ENCODE measurements at regions not wholly inside any gene's neighbourhood (a gene's known extent, or its start where the extent isn't known, plus 50 kb on each side); places are given as distances from the start of the nearest gene placed in this dataset.
"Not testable (repeated sequence)": the region's sequence is repeated elsewhere in the genome, so short reads cannot be mapped to it uniquely, and the experiment has no call there.

DNA sequence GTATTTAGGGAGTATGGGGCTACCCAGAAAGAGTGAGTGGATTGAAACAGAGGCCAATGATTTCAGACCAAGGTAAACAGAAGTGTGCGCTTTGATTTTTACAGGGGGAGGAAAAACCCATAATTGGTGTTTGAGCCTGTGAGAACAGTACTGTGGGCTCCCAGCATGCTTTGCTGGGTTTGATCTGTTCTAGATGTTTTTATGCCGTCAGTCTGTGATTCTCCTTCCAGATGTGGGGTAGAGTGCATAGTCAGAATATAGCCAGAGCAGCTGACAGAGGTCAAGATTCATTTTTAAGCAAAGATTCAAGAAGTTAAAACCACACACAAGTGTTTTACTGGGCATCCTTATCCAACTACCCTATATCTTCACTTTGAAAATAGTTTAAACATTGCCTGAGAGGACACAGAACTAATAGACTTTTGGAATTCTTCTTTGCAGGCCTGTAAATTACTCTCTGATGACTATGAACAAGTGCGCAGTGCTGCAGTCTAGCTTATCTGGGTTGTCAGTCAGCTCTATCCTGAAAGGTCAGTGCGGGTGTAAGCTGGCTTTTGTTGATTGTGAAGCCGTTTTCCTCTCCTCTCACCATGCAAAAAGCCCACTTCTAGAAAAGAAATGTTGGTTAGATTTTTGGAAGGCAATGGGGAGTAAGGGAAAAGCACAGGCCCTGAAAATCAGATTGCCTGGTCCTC is 216.2 kb upstream of the VKORC1L1 start:
- H3K4me3 ChIP-seq (replicated peaks in 1 of 2; ENCODE audit: low read depth in 1 of 2, low read length in 2 of 2); H3K79me2 ChIP-seq (ENCODE audit: insufficient read depth, low read length); H3K4me1 ChIP-seq (ENCODE audit: control insufficient read depth in 1 of 2, insufficient read depth in 2 of 2, low read length in 2 of 2); H3K9me2 ChIP-seq (ENCODE audit: insufficient read depth); H3K4me2 ChIP-seq (ENCODE audit: low read length); H4K20me1 ChIP-seq (ENCODE audit: insufficient read depth); H3K27ac ChIP-seq (ENCODE audit: low read depth, low read length); H2AFZ ChIP-seq (ENCODE audit: low read depth, low read length, poor library complexity, severe bottlenecking); H3K36me3 ChIP-seq (ENCODE audit: control insufficient read depth in 1 of 2, insufficient read depth in 2 of 2, low read length in 2 of 2); H3K9ac ChIP-seq (ENCODE audit: low read length); H3K27me3 ChIP-seq (ENCODE audit: insufficient read depth, low read length); CTCF ChIA-PET; RAD21 ChIA-PET (ENCODE audit: low non-redundant PET in 1 of 2, low total read pairs in 2 of 2, uncharacterized antibody in 2 of 2, unreplicated experiment in 2 of 2); BruUV-seq (replicated peaks); intact Hi-C loops (cut with micrococcal nuclease); DNase-seq (ENCODE audit: low read depth, low spot score); ATAC-seq; POLR2A ChIA-PET; H3K9me3 ChIP-seq (ENCODE audit: control insufficient read depth in 1 of 2, insufficient read depth in 1 of 2, low read depth in 1 of 2, low read length in 2 of 2): not testable (repeated sequence)

GRCh38 chr7:65683362-65683761 is 189.5 kb upstream of the VKORC1L1 start:
- H3K9me3 ChIP-seq (ENCODE audit: control insufficient read depth in 1 of 2, insufficient read depth in 1 of 2, low read depth in 1 of 2, low read length in 2 of 2); H3K9ac ChIP-seq (ENCODE audit: low read length); ATAC-seq; H3K9me2 ChIP-seq (ENCODE audit: insufficient read depth); RAD21 ChIA-PET (ENCODE audit: low non-redundant PET in 1 of 2, low total read pairs in 2 of 2, uncharacterized antibody in 2 of 2, unreplicated experiment in 2 of 2); H3K36me3 ChIP-seq (ENCODE audit: control insufficient read depth in 1 of 2, insufficient read depth in 2 of 2, low read length in 2 of 2); H3K4me2 ChIP-seq (ENCODE audit: low read length); intact Hi-C loops (cut with micrococcal nuclease); H3K79me2 ChIP-seq (ENCODE audit: insufficient read depth, low read length); H3K4me3 ChIP-seq (replicated peaks in 1 of 2; ENCODE audit: low read depth in 1 of 2, low read length in 2 of 2); H3K4me1 ChIP-seq (ENCODE audit: control insufficient read depth in 1 of 2, insufficient read depth in 2 of 2, low read length in 2 of 2); H3K27ac ChIP-seq (ENCODE audit: low read depth, low read length); DNase-seq (ENCODE audit: low read depth, low spot score); H2AFZ ChIP-seq (ENCODE audit: low read depth, low read length, poor library complexity, severe bottlenecking); CTCF ChIA-PET; POLR2A ChIA-PET; BruUV-seq (replicated peaks); H4K20me1 ChIP-seq (ENCODE audit: insufficient read depth); H3K27me3 ChIP-seq (ENCODE audit: insufficient read depth, low read length): not testable (repeated sequence)

DNA sequence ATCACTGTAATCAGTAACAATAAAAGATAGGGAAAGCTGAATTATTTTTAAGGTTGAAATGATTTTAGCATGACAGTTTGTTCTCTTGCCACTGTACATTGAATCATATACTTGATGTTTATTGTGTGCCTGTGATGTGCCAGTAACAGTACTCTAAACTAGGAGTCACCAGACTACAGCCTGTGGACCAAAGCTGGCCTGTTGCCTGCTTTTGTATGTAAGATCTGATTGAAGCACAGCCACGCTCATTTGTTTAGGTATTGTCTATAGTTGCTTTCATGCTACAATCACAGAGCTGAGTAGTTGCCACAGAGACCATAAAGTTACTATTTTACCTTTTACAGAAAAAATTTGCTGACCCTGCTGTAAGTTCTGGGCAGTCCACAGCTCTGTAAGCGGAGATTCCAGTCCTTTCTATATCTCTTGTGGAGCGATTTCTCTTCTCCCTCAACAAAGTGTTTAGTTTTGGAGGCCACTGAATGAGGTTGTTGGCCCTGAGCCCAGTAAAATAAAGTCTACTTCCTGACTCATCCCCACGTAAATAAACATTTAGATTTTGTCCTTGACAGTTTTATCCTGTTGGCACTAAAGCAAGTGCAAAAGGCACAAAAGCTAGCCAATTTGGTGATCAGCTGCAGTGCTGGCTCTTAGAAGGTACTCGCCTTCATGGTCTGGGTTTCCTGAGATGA is 173.7 kb upstream of the VKORC1L1 start:
- ATAC-seq; H3K36me3 ChIP-seq (ENCODE audit: control insufficient read depth in 1 of 2, insufficient read depth in 2 of 2, low read length in 2 of 2); H4K20me1 ChIP-seq (ENCODE audit: insufficient read depth); H3K4me3 ChIP-seq (replicated peaks in 1 of 2; ENCODE audit: low read depth in 1 of 2, low read length in 2 of 2); H3K27ac ChIP-seq (ENCODE audit: low read depth, low read length); POLR2A ChIA-PET; H3K9ac ChIP-seq (ENCODE audit: low read length); DNase-seq (ENCODE audit: low read depth, low spot score); H3K4me1 ChIP-seq (ENCODE audit: control insufficient read depth in 1 of 2, insufficient read depth in 2 of 2, low read length in 2 of 2); H3K9me3 ChIP-seq (ENCODE audit: control insufficient read depth in 1 of 2, insufficient read depth in 1 of 2, low read depth in 1 of 2, low read length in 2 of 2); H3K79me2 ChIP-seq (ENCODE audit: insufficient read depth, low read length); H3K27me3 ChIP-seq (ENCODE audit: insufficient read depth, low read length); H3K9me2 ChIP-seq (ENCODE audit: insufficient read depth); intact Hi-C loops (cut with micrococcal nuclease); BruUV-seq (replicated peaks); CTCF ChIA-PET; H2AFZ ChIP-seq (ENCODE audit: low read depth, low read length, poor library complexity, severe bottlenecking); H3K4me2 ChIP-seq (ENCODE audit: low read length); RAD21 ChIA-PET (ENCODE audit: low non-redundant PET in 1 of 2, low total read pairs in 2 of 2, uncharacterized antibody in 2 of 2, unreplicated experiment in 2 of 2): not testable (repeated sequence)

- POLR2A ChIA-PET; DNase-seq (ENCODE audit: low read depth, low spot score); H2AFZ ChIP-seq (ENCODE audit: low read depth, low read length, poor library complexity, severe bottlenecking); H3K4me1 ChIP-seq (ENCODE audit: control insufficient read depth in 1 of 2, insufficient read depth in 2 of 2, low read length in 2 of 2); H3K27me3 ChIP-seq (ENCODE audit: insufficient read depth, low read length); BruUV-seq (replicated peaks); H3K9ac ChIP-seq (ENCODE audit: low read length); H3K36me3 ChIP-seq (ENCODE audit: control insufficient read depth in 1 of 2, insufficient read depth in 2 of 2, low read length in 2 of 2); intact Hi-C loops (cut with micrococcal nuclease); RAD21 ChIA-PET (ENCODE audit: low non-redundant PET in 1 of 2, low total read pairs in 2 of 2, uncharacterized antibody in 2 of 2, unreplicated experiment in 2 of 2); H4K20me1 ChIP-seq (ENCODE audit: insufficient read depth); H3K4me3 ChIP-seq (replicated peaks in 1 of 2; ENCODE audit: low read depth in 1 of 2, low read length in 2 of 2); H3K9me3 ChIP-seq (ENCODE audit: control insufficient read depth in 1 of 2, insufficient read depth in 1 of 2, low read depth in 1 of 2, low read length in 2 of 2); H3K9me2 ChIP-seq (ENCODE audit: insufficient read depth); ATAC-seq; H3K79me2 ChIP-seq (ENCODE audit: insufficient read depth, low read length); H3K4me2 ChIP-seq (ENCODE audit: low read length); CTCF ChIA-PET; H3K27ac ChIP-seq (ENCODE audit: low read depth, low read length): not testable (repeated sequence)
Measured at GRCh38 chr7:65699715-65700356, 173.0 kb upstream of the VKORC1L1 start.

Data from HCT116 (cell line).